ENCODE measurements at regions not wholly inside any gene's neighbourhood (a gene's known extent, or its start where the extent isn't known, plus 50 kb on each side); places are given as distances from the start of the nearest gene placed in this dataset.

DNA sequence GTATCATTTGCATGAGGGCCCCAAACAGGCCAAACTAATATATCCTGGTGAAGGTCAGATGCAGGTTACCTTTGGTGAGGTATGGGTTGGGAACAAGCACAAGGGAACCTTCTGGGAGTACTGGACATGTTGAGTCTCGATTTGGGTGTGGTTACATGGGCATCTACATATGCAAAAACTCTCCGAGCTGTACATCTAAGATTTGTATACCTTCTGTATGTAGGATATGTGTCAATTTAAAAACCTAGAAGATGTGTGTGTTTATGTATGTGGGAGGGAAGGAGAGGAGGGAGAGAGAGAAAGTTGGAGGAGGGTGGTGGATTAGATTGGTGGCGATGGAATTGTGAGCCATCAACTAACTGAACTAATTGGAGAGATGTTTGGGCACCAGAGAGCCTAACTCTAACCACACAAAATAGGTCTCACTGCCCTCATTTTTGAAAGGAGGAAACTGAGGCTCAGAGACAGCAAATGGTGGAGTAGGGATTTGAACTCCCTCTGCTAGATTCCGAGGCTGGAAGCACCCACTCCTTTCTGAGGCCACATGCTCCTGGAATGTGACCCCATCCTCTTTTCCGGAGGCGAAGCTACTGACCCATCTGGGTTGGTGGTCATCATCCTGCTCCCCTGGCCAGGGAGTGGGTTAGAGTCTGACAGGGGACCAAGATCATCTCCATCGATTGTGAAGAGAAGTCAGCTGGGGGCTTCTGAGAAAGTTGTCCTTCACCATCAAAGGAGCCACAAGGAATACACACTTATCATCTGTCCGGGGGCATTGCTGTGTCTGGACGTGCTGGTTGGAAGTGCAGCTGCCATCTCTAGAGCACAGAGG, 107.3 kb upstream of the MYCN start:
- no peak overlapping the region for H4K91ac ChIP-seq (ENCODE audit: low read depth, low read length)
- H3K79me1 ChIP-seq (ENCODE audit: low read length), result no peaks in the 10 kb centered on the region
- no peaks in the 10 kb centered on the region for H3K27me3 ChIP-seq (ENCODE audit: insufficient read depth, low read length)
- H3K79me2 ChIP-seq (ENCODE audit: control insufficient read depth, insufficient read depth, low read length, poor library complexity), result no peaks in the 10 kb centered on the region
- H3K9ac ChIP-seq (ENCODE audit: low read length), result no peak overlapping the region
- no peak overlapping the region for H2BK12ac ChIP-seq (ENCODE audit: low read length)
- H3K4me1 ChIP-seq (ENCODE audit: control insufficient read depth in 1 of 2, insufficient read depth in 2 of 2, low read length in 2 of 2), result no peaks in the 10 kb centered on the region
- H2BK5ac ChIP-seq (ENCODE audit: low read depth, low read length, poor library complexity), result no peak overlapping the region
- H2AK5ac ChIP-seq (ENCODE audit: low read length), result no peak overlapping the region
- no peak overlapping the region for H3K27ac ChIP-seq (ENCODE audit: low read depth, low read length)
- H3K36me3 ChIP-seq (ENCODE audit: control insufficient read depth in 1 of 2, insufficient read depth in 2 of 2, low read length in 2 of 2), result no peaks in the 10 kb centered on the region
- no peak overlapping the region for H4K8ac ChIP-seq (ENCODE audit: low read depth, low read length)
- H3K9me3 ChIP-seq (ENCODE audit: insufficient read depth, low read depth, low read length), result no peaks in the 10 kb centered on the region
- no peak overlapping the region for H2BK120ac ChIP-seq (ENCODE audit: insufficient read depth, low read length, poor library complexity)
- no peak overlapping the region for H3K4ac ChIP-seq (ENCODE audit: low read depth, low read length)
- DNase-seq, result no peak
- no peak overlapping the region for H4K12ac ChIP-seq (ENCODE audit: low read depth, low read length)
- H3K18ac ChIP-seq (ENCODE audit: low read length), result no peak overlapping the region
- no peak overlapping the region for H3K4me2 ChIP-seq (ENCODE audit: low read length)
- H2AFZ ChIP-seq (ENCODE audit: insufficient read depth, low read length, poor library complexity), result no peak overlapping the region
- no peak overlapping the region for H3K14ac ChIP-seq (ENCODE audit: low read length)
- WGBS (ENCODE audit: extremely low coverage, insufficient coverage, insufficient read length), result no CpG with 5 or more reads among the region's 9 CpGs
- no peak overlapping the region for H3K4me3 ChIP-seq (ENCODE audit: low read depth, low read length)
- H3K23ac ChIP-seq (ENCODE audit: low read length), result no peak overlapping the region

GRCh38 chr2:15833731-15834130, 106.6 kb upstream of the MYCN start:
- WGBS (ENCODE audit: extremely low coverage, insufficient coverage, insufficient read length), result no CpG with 5 or more reads among the region's 3 CpGs
- H3K79me2 ChIP-seq (ENCODE audit: control insufficient read depth, insufficient read depth, low read length, poor library complexity), result no peaks in the 10 kb centered on the region

GRCh38 chr2:15834381-15835031, 105.8 kb upstream of the MYCN start:
- H4K91ac ChIP-seq (ENCODE audit: low read depth, low read length), result no peak overlapping the region
- no peaks in the 10 kb centered on the region for H3K36me3 ChIP-seq (ENCODE audit: control insufficient read depth in 1 of 2, insufficient read depth in 2 of 2, low read length in 2 of 2)
- no peaks in the 10 kb centered on the region for H3K79me2 ChIP-seq (ENCODE audit: control insufficient read depth, insufficient read depth, low read length, poor library complexity)
- no peak overlapping the region for H4K8ac ChIP-seq (ENCODE audit: low read depth, low read length)
- H2AFZ ChIP-seq (ENCODE audit: insufficient read depth, low read length, poor library complexity), result no peak overlapping the region
- no peak overlapping the region for H2BK12ac ChIP-seq (ENCODE audit: low read length)
- no peak overlapping the region for H2AK5ac ChIP-seq (ENCODE audit: low read length)
- H2BK120ac ChIP-seq (ENCODE audit: insufficient read depth, low read length, poor library complexity), result no peak overlapping the region
- DNase-seq, result no peak
- H3K18ac ChIP-seq (ENCODE audit: low read length), result no peak overlapping the region
- H4K12ac ChIP-seq (ENCODE audit: low read depth, low read length), result no peak overlapping the region
- H3K4me2 ChIP-seq (ENCODE audit: low read length), result no peak overlapping the region
- no CpG with 5 or more reads among the region's 7 CpGs for WGBS (ENCODE audit: extremely low coverage, insufficient coverage, insufficient read length)
- no peaks in the 10 kb centered on the region for H3K27me3 ChIP-seq (ENCODE audit: insufficient read depth, low read length)
- no peak overlapping the region for H3K4me3 ChIP-seq (ENCODE audit: low read depth, low read length)
- H3K79me1 ChIP-seq (ENCODE audit: low read length), result no peaks in the 10 kb centered on the region
- no peak overlapping the region for H3K23ac ChIP-seq (ENCODE audit: low read length)
- H3K27ac ChIP-seq (ENCODE audit: low read depth, low read length), result no peak overlapping the region
- H2BK5ac ChIP-seq (ENCODE audit: low read depth, low read length, poor library complexity), result no peak overlapping the region
- H3K14ac ChIP-seq (ENCODE audit: low read length), result no peak overlapping the region
- no peaks in the 10 kb centered on the region for H3K9me3 ChIP-seq (ENCODE audit: insufficient read depth, low read depth, low read length)
- H3K9ac ChIP-seq (ENCODE audit: low read length), result no peak overlapping the region
- no peak overlapping the region for H3K4ac ChIP-seq (ENCODE audit: low read depth, low read length)
- no peaks in the 10 kb centered on the region for H3K4me1 ChIP-seq (ENCODE audit: control insufficient read depth in 1 of 2, insufficient read depth in 2 of 2, low read length in 2 of 2)

More at GRCh38 chr2:15833731-15834130, 106.6 kb upstream of the MYCN start:
- H3K4me1 ChIP-seq (ENCODE audit: control insufficient read depth in 1 of 2, insufficient read depth in 2 of 2, low read length in 2 of 2), result no peaks in the 10 kb centered on the region
- DNase-seq, result no peak
- H4K8ac ChIP-seq (ENCODE audit: low read depth, low read length), result no peak overlapping the region
- no peak overlapping the region for H3K23ac ChIP-seq (ENCODE audit: low read length)
- no peaks in the 10 kb centered on the region for H3K9me3 ChIP-seq (ENCODE audit: insufficient read depth, low read depth, low read length)
- H3K36me3 ChIP-seq (ENCODE audit: control insufficient read depth in 1 of 2, insufficient read depth in 2 of 2, low read length in 2 of 2), result no peaks in the 10 kb centered on the region
- H4K91ac ChIP-seq (ENCODE audit: low read depth, low read length), result no peak overlapping the region
- no peak overlapping the region for H4K12ac ChIP-seq (ENCODE audit: low read depth, low read length)
- H3K14ac ChIP-seq (ENCODE audit: low read length), result no peak overlapping the region
- H2AK5ac ChIP-seq (ENCODE audit: low read length), result no peak overlapping the region
- H3K18ac ChIP-seq (ENCODE audit: low read length), result no peak overlapping the region
- no peaks in the 10 kb centered on the region for H3K79me1 ChIP-seq (ENCODE audit: low read length)
- no peak overlapping the region for H2BK120ac ChIP-seq (ENCODE audit: insufficient read depth, low read length, poor library complexity)
- H3K27ac ChIP-seq (ENCODE audit: low read depth, low read length), result no peak overlapping the region
- H3K9ac ChIP-seq (ENCODE audit: low read length), result no peak overlapping the region
- H3K4me2 ChIP-seq (ENCODE audit: low read length), result no peak overlapping the region
- H2AFZ ChIP-seq (ENCODE audit: insufficient read depth, low read length, poor library complexity), result no peak overlapping the region
- H3K27me3 ChIP-seq (ENCODE audit: insufficient read depth, low read length), result no peaks in the 10 kb centered on the region
- no peak overlapping the region for H2BK12ac ChIP-seq (ENCODE audit: low read length)
- H3K4me3 ChIP-seq (ENCODE audit: low read depth, low read length), result no peak overlapping the region
- no peak overlapping the region for H3K4ac ChIP-seq (ENCODE audit: low read depth, low read length)
- no peak overlapping the region for H2BK5ac ChIP-seq (ENCODE audit: low read depth, low read length, poor library complexity)

DNA sequence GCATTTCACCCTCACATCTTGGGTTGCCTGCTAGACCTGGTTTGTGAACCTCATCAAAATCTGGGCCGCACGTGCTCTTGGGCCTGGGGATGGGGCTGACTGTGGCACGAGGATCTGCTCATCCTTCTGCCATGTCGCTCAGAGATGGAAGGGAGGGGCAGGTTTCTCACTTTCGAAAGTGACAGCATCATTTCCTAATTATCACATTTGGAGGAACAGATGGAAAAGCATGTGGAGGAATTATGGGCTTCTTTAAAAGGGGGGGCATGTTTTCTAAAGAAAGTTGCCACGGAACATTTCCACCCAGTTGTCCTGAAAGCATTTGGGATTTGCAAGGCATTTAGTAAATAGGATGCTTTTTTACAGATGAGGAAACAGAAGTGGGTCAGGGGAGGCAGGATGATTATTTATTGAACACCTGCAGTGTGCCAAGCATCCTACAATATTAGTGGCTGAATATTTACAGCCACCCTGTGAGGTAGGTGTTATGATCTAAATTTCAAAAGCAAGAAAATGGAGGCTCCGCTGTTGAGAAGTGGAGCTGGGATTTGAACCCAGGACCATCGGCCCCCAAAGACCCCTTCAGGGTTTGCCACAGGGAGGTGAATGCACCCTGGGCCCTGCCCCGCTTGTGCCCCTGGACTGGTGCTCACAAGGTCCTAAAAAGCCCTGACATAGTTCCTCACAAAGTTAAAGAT, 104.2 kb upstream of the MYCN start:
- Histone ChIP-seq H3K4me2 (ENCODE audit: low read length) (no peak overlapping the region), H2AK5ac (ENCODE audit: low read length) (no peak overlapping the region), H2BK5ac (ENCODE audit: low read depth, low read length, poor library complexity) (no peak overlapping the region)

More for the DNA sequence above, 104.2 kb upstream of the MYCN start:
- DNase-seq, result no peak
- H4K12ac ChIP-seq (ENCODE audit: low read depth, low read length), result no peak overlapping the region
- no peak overlapping the region for H3K4ac ChIP-seq (ENCODE audit: low read depth, low read length)
- H3K4me1 ChIP-seq (ENCODE audit: control insufficient read depth in 1 of 2, insufficient read depth in 2 of 2, low read length in 2 of 2), result peaks cover 7% of the 10 kb centered on the region in 2 experiments
- no peaks in the 10 kb centered on the region for H3K79me2 ChIP-seq (ENCODE audit: control insufficient read depth, insufficient read depth, low read length, poor library complexity)
- H3K14ac ChIP-seq (ENCODE audit: low read length), result no peak overlapping the region
- H4K8ac ChIP-seq (ENCODE audit: low read depth, low read length), result no peak overlapping the region
- H3K18ac ChIP-seq (ENCODE audit: low read length), result no peak overlapping the region
- WGBS (ENCODE audit: extremely low coverage, insufficient coverage, insufficient read length), result no CpG with 5 or more reads among the region's 9 CpGs
- H3K23ac ChIP-seq (ENCODE audit: low read length), result peak overlapping the region; percentile 27
- no peak overlapping the region for H3K27ac ChIP-seq (ENCODE audit: low read depth, low read length)
- H2BK12ac ChIP-seq (ENCODE audit: low read length), result no peak overlapping the region
- no peak overlapping the region for H2BK120ac ChIP-seq (ENCODE audit: insufficient read depth, low read length, poor library complexity)
- no peaks in the 10 kb centered on the region for H3K79me1 ChIP-seq (ENCODE audit: low read length)
- H3K9me3 ChIP-seq (ENCODE audit: insufficient read depth, low read depth, low read length), result no peaks in the 10 kb centered on the region
- H3K9ac ChIP-seq (ENCODE audit: low read length), result no peak overlapping the region
- no peak overlapping the region for H3K4me3 ChIP-seq (ENCODE audit: low read depth, low read length)
- H4K91ac ChIP-seq (ENCODE audit: low read depth, low read length), result no peak overlapping the region
- H2AFZ ChIP-seq (ENCODE audit: insufficient read depth, low read length, poor library complexity), result no peak overlapping the region
- H3K27me3 ChIP-seq (ENCODE audit: insufficient read depth, low read length), result no peaks in the 10 kb centered on the region
- H3K36me3 ChIP-seq (ENCODE audit: control insufficient read depth in 1 of 2, insufficient read depth in 2 of 2, low read length in 2 of 2), result no peaks in the 10 kb centered on the region

Data from trophoblast cell (in vitro differentiated cells and primary cell).